Umbilical cord (tissue), 1 donor: ENCODE measurements at regions not wholly inside any gene's neighbourhood (a gene's known extent, or its start where the extent isn't known, plus 50 kb on each side); places are given as distances from the start of the nearest gene placed in this dataset.

ENCODE experiments used
- DNase-seq: peaks from one replicate; pipeline ENCODE4 v3.0.0-alpha.2; 2015; ENCODE audit warnings: low spot score

DNA sequence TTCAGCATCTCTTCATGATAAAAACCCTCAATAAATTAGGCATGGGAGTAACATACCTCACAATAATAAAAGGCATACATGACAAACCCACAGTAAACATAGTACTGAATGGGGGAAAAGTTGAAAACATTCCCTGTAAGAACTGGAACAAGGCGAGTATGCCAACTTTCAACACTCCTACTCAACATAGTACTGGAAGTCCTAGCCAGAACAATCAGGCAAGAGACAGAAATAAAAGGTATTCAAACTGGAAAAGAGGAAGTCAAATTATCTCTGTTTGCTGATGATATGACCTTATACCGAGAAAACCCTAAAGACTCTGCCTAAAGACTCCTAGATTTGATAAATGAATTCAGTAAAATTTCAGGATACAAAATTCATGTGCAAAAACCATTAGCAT, 167.6 kb downstream of the TMEM38B start:
- DNase-seq = no peak

DNA sequence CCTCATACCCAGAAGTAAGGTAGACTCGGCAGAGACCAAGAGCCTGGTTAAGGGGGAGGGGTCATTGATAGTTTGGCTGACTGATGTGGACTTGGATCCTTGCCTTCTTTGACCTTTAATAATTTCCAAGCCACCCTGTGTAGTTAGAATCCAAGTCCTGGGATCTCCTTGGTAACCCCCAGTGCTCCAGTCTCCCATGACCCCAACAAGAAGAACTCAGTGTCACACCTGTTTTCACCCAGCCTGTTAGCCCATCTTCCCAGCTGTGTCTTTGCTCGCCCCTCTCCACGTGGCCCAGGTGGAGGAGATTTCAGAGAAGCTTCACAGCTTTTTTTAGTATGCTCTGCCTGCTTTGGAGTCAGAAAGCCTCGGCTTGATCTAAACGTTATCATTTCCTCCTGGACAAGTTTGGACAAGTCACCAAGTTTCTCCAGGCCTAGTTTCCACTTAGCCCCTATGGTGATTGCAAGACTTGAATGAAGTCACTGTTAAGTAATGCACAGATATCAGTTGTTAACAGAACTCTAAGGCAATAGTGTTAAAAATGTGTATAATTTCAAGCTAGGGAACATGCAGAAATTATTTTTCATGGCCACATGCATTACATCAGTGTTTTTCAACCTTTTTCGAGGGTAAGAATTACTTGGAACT, 170.0 kb downstream of the TMEM38B start:
- peak; percentile 64 for DNase-seq

DNA sequence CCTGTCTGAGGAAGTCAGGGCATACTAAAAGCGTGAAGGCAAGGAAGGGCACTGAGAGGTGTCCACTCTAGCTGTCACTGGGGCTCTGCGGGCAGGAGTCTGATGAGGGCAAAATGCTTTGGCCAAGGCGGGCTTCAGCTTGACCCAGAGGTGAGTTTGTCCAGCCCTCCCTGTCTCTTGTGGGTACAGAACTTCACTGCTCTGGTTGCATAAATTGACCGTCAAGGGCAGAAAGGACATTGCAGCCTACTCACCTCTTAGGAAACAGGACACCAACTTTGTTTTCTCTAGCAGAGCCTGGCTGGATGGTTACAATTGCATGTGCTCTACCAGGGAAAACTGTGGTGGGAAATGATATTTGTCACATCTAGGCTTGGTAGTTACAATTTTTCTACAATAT, 170.9 kb downstream of the TMEM38B start:
- DNase-seq = no peak

DNA sequence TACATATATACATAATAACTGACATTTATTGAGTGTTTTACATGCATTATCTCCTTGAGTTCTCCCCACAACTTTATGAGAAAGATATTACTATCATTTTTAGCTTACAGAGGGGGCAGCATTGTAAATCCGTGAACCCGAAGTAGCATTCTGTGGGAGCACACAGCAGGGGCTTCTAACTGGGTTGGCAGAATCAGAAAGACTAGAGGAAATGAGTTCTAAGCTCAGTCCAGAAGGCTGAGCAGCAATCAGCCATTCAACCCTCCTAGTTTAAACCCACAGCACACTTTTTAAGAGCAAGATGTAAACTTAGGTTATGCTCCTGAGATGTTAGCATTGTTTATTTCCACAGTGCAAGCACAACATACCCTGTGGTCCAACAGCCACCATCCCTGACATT, 177.2 kb downstream of the TMEM38B start:
- DNase-seq = no peak

DNA sequence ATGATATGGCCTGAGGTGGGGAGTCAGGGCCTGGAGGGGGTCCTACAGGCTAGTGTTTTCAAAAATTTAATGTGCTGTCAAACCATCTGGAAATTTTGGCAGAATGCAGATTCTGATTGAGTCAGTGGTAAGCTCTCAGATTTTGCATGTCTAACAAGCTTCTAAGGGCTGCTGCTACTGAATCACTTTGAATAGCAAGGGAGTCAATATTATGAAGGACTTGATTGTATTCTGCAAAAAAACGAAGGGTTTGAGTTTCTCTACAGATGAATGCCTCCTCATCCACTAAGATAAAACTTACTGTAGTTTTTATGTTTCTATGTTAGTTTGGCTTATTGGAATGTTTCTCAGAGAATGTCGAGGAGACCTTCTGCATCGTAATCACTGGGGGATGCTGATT, 179.5 kb downstream of the TMEM38B start:
- DNase-seq = no peak

DNA sequence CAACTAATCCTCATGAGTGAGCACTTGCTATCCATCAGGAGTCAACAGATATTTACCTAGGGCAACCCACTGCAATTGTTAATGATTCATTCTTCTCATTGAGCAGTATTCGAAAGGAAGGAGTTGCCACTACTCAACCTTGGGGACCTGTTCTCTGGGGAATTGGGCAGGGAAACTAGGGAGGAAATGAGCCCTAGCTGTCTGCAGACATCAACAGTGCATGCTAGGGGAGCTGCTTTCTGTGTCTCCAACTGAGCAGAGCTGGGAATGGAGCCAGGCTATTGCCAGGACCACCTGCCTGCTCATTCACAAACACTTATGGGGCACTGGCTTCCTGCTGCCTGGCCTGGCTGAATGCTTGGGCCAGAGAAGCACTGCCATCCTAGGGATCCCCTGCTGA, 183.4 kb downstream of the TMEM38B start:
- no peak for DNase-seq

DNA sequence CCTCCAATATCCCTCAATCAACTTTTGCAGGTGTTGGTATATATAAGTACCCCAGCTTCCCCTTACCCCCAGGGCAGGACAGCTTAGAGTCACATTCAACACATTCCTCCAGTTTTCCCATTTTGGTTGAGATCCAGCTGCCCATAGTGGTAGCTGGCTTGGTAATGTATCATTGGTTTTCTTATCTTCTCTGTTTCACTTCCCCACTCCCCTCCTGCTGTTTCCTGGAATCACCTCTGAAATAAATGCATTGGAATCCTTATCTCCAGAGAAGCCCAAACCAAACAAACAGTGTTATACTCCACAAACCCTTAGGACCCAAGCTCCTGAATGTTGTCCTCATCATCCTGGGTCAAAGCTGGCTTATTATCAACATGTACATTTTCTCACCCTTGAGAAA, 184.8 kb downstream of the TMEM38B start:
- no peak for DNase-seq

DNA sequence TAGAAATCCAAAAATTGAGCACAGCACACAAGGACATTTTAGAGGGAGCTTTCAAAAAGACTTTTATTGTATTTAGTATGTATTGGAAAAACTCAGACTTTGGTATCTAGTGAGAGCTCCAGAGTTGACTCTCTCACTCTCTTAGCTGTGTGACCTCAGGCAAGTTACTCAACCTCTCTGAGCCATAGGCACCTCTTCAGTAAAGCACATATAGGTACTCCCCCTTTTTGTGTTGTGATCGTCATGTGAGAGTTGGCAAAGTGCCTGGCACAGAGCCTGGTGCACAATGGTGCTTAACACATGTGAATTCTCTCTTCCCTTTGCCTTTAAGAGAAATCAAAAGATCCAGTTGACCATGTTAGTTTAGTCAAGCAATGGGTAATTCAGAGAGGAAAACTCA, 186.2 kb downstream of the TMEM38B start:
- DNase-seq = no peak

DNA sequence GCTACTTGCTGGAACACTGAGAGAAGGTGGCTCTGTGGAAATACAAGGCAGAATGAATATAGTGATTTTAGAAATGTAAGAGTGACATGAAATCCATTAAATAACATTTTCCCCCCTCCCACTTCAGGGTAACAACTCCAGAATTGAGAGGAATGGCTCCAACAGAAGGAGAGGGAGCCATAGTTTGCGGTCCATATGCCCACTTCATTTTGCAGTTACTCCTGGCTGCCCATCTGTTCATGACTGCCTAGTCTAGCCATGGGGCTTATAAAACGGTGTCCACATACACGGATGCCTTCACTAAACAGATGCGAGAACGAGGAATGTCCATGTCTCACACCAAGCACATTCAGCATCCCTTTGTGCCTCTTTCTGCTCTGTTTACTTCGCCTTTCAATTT, 186.7 kb downstream of the TMEM38B start:
- DNase-seq = no peak

DNA sequence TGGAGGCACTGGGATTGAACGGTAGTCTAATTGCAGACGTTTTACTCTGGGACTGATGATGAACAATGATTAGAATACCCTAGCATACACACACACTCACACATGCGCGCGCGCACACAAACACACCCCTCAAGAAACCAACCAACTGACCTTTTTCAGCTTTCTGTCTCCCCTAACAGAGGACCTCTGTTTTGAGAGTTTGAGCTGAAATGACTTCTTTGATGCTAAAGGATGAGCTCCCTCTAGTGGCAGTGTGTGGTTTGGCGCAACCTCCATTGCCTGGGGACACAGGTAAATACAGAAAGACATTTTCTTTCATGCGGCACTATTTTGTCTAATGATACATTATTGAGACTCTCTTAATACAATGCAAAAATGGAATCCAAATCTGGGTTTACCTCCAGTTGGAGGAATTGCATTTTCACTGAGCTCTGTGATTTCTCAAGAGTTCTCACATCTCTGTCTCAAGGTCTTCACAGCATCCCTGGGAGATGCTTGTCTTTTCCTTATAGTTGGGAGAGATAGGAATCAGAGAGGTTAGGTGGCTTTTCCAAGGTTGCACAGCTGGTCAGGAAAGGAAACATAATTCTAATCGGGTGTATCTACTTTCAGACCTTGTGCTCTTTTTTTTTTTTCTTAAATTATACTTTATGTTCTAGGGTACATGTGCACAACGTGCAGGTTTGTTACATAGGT, 187.5 kb downstream of the TMEM38B start:
- peak; percentile 28 for DNase-seq

DNA sequence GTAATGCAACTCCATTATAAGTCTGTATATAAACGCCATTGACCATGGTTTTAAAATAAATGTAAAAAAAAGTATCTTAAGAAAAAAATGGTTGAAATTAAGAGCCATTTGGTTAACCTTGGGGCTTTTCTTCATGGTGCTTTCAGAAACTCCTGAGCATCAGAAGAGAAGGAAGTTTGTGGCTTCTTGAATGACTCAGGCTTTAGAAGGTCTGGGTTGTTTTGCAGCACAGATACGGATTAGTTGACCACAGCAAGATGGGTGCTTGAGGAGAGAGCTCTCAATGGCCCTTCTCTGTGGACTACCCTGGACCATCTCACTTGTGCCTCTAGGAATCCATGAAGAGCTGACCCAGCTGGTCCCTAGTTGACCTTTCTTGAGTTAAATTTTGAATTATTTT, 189.5 kb downstream of the TMEM38B start:
- no peak for DNase-seq

DNA sequence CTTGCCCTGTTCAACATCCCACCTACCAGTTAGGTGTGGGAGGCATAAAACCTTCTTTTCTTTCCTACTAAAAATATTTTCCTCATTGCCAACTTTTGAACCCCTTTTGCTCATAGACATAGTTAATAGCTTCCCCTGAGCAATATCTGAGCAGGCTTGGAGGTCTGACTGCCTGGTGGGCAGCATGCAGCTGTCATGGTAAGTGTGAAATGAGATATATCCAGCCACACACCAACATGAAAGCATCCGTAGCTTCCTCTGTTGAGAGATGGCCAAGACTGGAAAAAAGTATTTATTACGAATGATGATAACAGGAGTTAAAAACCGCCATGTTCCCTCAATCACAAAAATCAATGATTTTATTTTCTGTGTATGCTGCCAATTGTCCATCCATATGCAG, 190.1 kb downstream of the TMEM38B start:
- DNase-seq = no peak

DNA sequence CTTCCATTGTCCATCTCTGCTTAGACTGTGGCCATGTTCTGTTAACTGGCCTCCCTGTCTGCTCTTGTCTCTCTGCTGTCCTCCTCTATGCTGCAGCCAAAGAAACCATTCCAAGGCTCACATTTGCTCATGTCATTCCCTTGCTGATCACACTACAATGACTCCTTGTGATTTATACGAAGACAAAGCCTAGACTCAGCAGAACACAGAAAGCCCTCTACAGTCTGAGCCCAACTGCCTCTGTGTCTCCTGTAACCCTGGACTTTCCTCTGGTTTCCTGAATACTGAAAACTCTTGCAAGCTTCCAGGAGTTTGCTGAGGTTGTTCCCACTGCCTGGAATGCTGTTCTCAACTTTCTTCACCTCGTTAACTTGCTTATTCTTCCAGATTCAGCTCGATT, 191.8 kb downstream of the TMEM38B start:
- no peak for DNase-seq

DNA sequence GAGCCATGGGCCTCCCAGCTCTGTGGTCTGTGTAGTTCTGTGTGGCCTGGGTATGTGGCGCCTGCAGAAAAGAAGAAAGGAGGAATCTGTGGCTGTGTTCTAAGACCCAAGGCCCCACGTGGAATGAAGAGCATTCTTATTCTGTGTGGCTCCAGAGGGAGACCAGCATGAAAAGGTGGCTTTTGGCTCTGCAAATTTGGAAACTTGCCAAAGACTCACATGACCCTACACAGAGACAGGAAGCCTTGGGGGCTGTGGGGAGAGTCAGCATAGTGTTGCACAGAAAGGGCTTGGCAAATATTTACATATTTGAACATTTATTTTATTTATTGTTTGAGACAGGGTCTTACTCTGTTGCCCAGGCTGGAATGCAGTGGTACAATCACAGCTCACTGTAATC, 193.3 kb downstream of the TMEM38B start:
- DNase-seq = no peak

DNA sequence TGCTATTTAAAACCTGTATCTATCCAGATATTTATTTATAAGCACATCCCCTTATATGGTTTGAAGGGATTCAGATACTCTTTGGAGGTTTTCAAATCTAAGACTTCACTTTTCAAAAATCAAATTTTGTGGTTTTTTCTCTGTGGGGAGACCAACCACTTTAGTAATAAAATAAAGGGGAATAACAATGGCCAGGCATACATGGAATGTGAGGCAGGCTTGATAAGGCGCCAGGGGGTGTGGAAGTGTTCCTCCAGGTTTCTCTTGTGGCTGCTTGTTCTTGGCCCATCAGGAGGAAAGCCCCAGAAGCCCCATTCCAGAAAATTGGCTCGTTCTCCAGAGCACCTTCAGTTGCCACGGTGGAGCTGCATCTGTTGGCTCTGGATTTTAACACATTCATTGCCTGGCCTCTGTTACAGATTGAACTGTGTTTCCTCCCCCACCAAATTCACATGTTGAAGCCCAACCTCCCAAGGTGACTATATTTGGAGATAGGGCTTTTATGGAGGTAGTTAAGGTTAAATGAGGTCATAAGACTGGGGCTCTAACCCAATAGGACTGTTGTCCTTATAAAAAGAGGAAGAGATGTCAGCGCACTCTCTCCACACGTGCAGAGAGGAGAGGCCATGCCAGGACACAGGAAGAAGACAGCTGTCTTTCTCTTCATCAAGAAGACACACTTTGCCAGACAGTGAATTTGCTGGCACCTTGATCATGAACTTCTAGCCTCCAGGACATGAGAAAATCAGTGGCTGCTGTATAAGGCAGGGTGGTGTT, 195.9 kb downstream of the TMEM38B start:
- DNase-seq = no peak

DNA sequence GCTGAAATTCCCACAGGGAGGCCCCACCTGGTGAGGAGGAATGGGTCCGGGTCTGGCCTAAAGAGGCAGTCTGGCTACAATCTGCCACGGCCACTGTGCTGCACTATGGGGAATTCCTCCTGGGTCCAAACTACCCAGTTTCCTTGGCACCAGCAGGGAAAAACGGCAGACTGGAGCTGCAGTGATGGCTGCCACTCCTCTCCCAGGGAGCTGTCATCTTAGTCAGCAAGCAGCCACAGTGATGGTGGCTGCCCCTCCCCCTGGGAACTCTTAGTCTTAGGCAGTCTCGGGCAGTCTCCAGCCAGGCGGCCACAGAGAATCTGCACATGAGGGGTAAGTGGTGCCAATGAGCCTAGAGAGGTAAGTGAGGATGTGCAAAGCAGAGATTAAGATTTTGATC, 205.8 kb downstream of the TMEM38B start:
- no peak for DNase-seq

DNA sequence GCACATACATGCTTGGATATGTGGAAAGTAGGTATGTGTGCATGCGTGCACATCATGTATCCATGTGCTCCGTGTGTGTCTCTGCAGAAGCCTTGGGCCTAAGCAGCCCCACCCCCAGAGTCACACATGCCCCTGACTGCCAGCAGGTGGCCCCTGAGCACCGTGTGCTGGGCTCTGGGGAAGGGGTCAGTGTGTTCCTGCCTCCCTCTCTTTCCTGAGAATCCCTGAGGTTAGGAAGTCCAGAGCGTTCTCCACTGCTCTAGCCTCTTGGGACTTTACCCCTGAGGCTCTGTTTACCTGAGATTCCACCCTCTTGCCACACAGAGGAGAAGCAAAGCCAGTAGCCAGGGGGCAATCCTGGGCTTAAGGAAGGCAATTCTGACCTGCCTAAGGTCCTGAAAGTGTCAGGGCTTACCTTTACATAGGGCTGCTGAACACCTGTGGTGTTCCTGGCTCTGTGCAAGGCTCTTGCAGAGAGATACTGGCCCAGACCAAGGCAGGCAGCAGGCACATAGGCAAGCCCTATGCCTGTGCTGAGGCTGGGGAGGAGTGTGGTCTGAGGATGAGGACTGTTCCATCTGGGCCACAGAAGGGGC, 207.3 kb downstream of the TMEM38B start:
- DNase-seq = peak; percentile 67

DNA sequence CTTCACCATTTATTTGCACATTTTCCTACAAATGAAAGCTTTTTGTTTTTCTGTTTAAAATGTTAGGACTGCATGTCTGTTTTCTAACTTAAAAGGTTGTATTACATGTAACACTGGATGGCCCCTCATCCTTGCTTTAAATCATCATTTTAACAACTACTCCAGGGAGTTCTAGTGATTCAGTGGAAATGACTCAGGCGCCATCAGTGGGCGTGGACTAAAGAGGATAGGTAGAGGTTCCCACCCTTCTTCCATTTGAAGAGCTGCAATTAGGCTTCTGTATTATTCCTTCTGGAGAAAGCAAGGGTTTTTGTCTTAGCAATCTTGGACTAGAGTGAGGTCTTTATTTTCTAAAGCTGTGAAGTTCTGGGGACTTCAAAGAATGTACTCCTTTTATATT, 213.7 kb downstream of the TMEM38B start:
- DNase-seq = no peak

DNA sequence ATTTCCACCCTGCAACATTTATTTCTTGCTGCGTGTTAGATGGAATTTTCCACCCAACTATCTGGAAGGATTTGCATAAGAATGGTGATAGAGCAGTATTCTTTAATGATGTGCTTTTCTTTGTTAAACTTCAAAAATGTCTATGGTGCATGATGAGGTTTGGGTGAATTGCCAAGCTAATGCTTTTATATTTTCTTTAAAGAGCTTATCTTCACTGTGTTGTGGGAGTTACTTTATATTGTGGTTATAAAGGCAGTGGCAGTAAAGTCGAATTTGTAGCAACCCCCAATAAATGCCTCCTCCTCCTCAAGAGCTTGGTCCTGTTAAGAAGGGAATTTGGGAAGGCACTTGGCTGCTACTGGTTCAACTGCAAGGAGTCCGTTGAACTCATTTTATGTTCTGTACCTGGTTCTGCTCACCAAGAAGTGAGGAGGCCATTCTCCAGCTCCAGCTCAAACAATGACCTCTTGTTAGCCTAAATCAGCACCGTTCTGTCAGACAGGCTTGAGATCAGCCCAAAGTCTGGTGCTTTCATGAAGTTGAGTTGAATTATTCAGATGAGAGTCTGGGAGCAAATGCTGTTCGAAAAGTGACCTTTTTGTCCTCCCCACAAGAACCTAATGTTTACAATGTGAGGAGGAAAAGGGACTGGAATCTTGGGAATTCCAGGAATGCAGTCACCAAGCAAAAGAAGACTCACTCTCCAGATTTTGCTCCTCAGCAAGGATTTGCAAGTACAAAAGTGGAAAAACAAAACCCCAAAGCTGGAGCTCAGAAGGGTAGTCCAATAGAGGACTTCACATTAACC, 217.0 kb downstream of the TMEM38B start:
- no peak for DNase-seq

DNA sequence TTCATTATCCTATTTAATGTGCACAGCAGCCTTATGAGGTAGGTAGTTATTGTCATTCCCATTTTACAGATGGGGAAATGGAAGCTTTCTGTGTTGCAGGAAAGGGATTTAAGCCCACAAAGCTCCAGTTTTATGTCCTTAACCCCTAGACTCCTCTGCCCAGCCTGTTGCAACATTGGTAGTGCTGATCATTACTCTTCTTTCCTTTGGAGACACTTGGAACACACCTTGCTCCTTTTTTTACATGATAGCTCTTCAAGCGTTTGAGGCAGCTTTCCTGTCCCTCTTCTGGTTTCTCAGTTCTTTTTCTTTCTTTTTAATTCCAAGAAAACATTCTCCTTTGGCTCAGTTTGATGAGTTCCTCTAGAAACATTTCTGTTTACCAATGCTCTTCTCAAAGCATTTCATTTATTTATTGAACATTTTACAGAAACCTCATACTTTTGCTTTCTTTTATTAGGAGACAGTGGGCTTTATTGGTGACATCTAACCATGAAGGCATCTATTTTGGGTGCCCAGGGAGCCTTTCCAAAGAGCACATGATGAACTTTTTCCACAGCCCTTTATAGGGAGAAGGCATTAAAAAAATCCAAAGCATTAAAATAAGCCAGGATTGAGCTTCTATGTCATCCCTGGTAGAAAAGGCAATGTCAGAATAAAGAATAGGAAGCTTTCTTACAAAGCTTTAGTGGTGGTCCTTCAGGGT, 218.0 kb downstream of the TMEM38B start:
- no peak for DNase-seq
